HepG2 (cell line): ENCODE measurements at regions not wholly inside any gene's neighbourhood (a gene's known extent, or its start where the extent isn't known, plus 50 kb on each side); places are given as distances from the start of the nearest gene placed in this dataset.

Source experiments
- ATAC-seq: fragments of 200-7000 bp; cut with Tn5 transposase; 3 replicates; pipeline ENCODE4 v1.9.1; 2020; ENCODE audit warnings: mild to moderate bottlenecking, moderate library complexity
- BruUV-seq: library from RNA; stranded (reverse); fragments of 400-500 nt; replicated peaks from 2 replicates; lab custom pipeline; 2021; lab: Mats Ljungman, UMichigan
- CTCF ChIA-PET: fragments of 300-600 bp; formaldehyde crosslinking; extraction: SDS; loops from one replicate; lab custom pipeline; 2021; ENCODE audit warnings: low total read pairs, inconsistent platforms, low intra/inter-chr PET ratio; lab: Yijun Ruan, JAX
- POLR2A ChIA-PET: fragments of 350-600 bp; sonication (Branson Sonifier 250); formaldehyde crosslinking; loops from one replicate; lab custom pipeline; 2020; ENCODE audit warnings: antibody characterized with exemption, inconsistent platforms; lab: Yijun Ruan, JAX
- DNase-seq: peaks from one replicate; pipeline ENCODE4 v3.0.0-alpha.2; 2015; ENCODE audit warnings: low spot score
- FAIRE-seq: peaks from 3 replicates; lab custom pipeline; 2011; peaks lifted over from hg19 to GRCh38; lab: Jason Lieb, UNC
- H2AFZ ChIP-seq: one replicate; pipeline ENCODE4 v1.6.1; 2011; ENCODE audit warnings: low read length, inconsistent platforms
- H3K27ac ChIP-seq: fragments of 300-600 bp; 3 replicates; pipeline ENCODE4 v1.8.0; 2011; ENCODE audit warnings: mixed run types, mild to moderate bottlenecking, mixed read lengths, low read length, inconsistent platforms; ENCODE audit not compliant: insufficient read depth; ENCODE audit errors: extremely low read length
- H3K27me3 ChIP-seq, 2 experiments: fragments of 200-600 bp in 1 of 2; 2 replicates in 1 of 2; 3 replicates in 1 of 2; pipeline versions ENCODE4 v1.6.0 to v1.8.0; 2011; ENCODE audit warnings: low read length in 2 of 2, mild to moderate bottlenecking in 2 of 2, moderate library complexity in 2 of 2, inconsistent platforms in 1 of 2; ENCODE audit not compliant: insufficient read depth in 2 of 2, control insufficient read depth in 1 of 2
- H3K36me3 ChIP-seq, 2 experiments: fragments of 200-600 bp in 1 of 2; replicated peaks in 1 of 2; 2 replicates in 1 of 2; 3 replicates in 1 of 2; pipeline versions ENCODE4 v1.5.1 to v1.8.0; 2011; ENCODE audit warnings: low read length in 2 of 2, inconsistent platforms in 1 of 2; ENCODE audit not compliant: insufficient read depth in 2 of 2, control insufficient read depth in 1 of 2
- H3K4me1 ChIP-seq: 2 replicates; pipeline ENCODE4 v1.5.1; 2012; ENCODE audit warnings: low read length, inconsistent platforms; ENCODE audit not compliant: insufficient read depth
- H3K4me2 ChIP-seq: 2 replicates; pipeline ENCODE4 v1.6.0; 2011; ENCODE audit warnings: low read depth, low read length, inconsistent platforms
- H3K4me3 ChIP-seq, 3 experiments: fragments of 200-600 bp in 1 of 3; sonication (generic), shearing (Covaris generic) in 1 of 3; replicated peaks in 1 of 3; 2 replicates each; pipeline ENCODE4 v1.5.1; 2011 to 2016; ENCODE audit warnings: low read length in 3 of 3, inconsistent platforms in 2 of 3, low read depth in 2 of 3, mild to moderate bottlenecking in 2 of 3, control low read depth in 1 of 3, mixed read lengths in 1 of 3; ENCODE audit not compliant: insufficient read depth in 1 of 3
- H3K79me2 ChIP-seq: one replicate; pipeline ENCODE4 v1.6.1; 2011; ENCODE audit warnings: low read length, inconsistent platforms; ENCODE audit not compliant: insufficient read depth
- H3K9ac ChIP-seq: 2 replicates; pipeline ENCODE4 v1.6.0; 2011; ENCODE audit warnings: mild to moderate bottlenecking, low read depth, low read length, inconsistent platforms; ENCODE audit not compliant: insufficient read depth
- H3K9me3 ChIP-seq: 2 replicates; pipeline ENCODE4 v1.5.1; 2012; ENCODE audit warnings: mild to moderate bottlenecking, low read length
- H4K20me1 ChIP-seq: 2 replicates; pipeline ENCODE4 v1.6.0; 2011; ENCODE audit warnings: inconsistent platforms, mild to moderate bottlenecking, low read length, moderate library complexity; ENCODE audit not compliant: insufficient read depth
- ATF6 ChIP-seq: sonication (generic); formaldehyde crosslinking; conservative IDR thresholded peaks from 2 replicates; pipeline ENCODE4 v1.4.0; 2020; ENCODE audit warnings: missing genetic modification reagents
- KDM5B ChIP-seq: sonication (generic); formaldehyde crosslinking; IDR thresholded peaks from 2 replicates; pipeline ENCODE4 v1.4.0; 2020; ENCODE audit warnings: missing genetic modification reagents, mild to moderate bottlenecking, borderline replicate concordance
- POGZ ChIP-seq: sonication (generic); formaldehyde crosslinking; IDR thresholded peaks from 2 replicates; pipeline ENCODE4 v1.4.0; 2020; ENCODE audit warnings: mild to moderate bottlenecking, missing genetic modification reagents
- RAD21 ChIP-seq: fragments of 450-650 bp; formaldehyde crosslinking; IDR thresholded peaks from 2 replicates; pipeline ENCODE4 v1.5.0; 2020; ENCODE audit warnings: mild to moderate bottlenecking
- TOPORS ChIP-seq: sonication (generic); formaldehyde crosslinking; IDR thresholded peaks from 2 replicates; pipeline ENCODE4 v1.8.0; 2023; ENCODE audit warnings: mild to moderate bottlenecking, missing genetic modification reagents
- ZNF776 ChIP-seq: sonication (generic); formaldehyde crosslinking; IDR thresholded peaks from 2 replicates; pipeline ENCODE4 v1.4.0; 2020; ENCODE audit warnings: mild to moderate bottlenecking, missing genetic modification reagents
- ZNF83 ChIP-seq: sonication (generic); formaldehyde crosslinking; IDR thresholded peaks from 2 replicates; pipeline ENCODE4 v1.4.0; 2020; ENCODE audit warnings: missing genetic modification reagents, mild to moderate bottlenecking, borderline replicate concordance
- WGBS: methylation state at CpG from one replicate; pipeline ENCODE4 v1.1.6; 2017; ENCODE audit warnings: low lambda C conversion rate; 5-methylcytosine and 5-hydroxymethylcytosine counted together
- in situ Hi-C: cut with HindIII; loops from 2 replicates; pipeline ENCODE4 v1.10.0; 2017; ENCODE audit warnings: low pct_unique_long_range_greater_than_20kb; ENCODE audit not compliant: extremely low pct_ligation_motif_present
- intact Hi-C: fragments of 100-400 bp; cut with micrococcal nuclease; formaldehyde crosslinking; loops from one replicate; pipeline ENCODE4 v1.10.0; 2022; ENCODE audit not compliant: unreplicated experiment
- TF ChIP-seq, protein P1 (sequence below): sonication (generic); formaldehyde crosslinking; conservative IDR thresholded peaks from 2 replicates; pipeline ENCODE4 v1.4.0; 2020; ENCODE audit warnings: missing genetic modification reagents

- H3K9me3 ChIP-seq: no peaks in the 10 kb centered on the region
- no peaks in the 10 kb centered on the region for H3K36me3 ChIP-seq
- H2AFZ ChIP-seq: no peak overlapping the region
- FAIRE-seq (no peak), DNase-seq (no peak)
- CTCF ChIA-PET: no interaction called here
- H3K27me3 ChIP-seq: no peaks in the 10 kb centered on the region
- no peaks in the 10 kb centered on the region for H4K20me1 ChIP-seq
- 21% methylated on average over 1 of the region's 1 CpG for WGBS
- H3K27ac ChIP-seq: no peak overlapping the region
- intact Hi-C loops: no loop called here
- no peak for TF ChIP-seq ZNF776 (CRISPR knock-in tag)
- no peak for TF ChIP-seq ZNF83 (CRISPR knock-in tag)
- TF ChIP-seq, protein P1, sequence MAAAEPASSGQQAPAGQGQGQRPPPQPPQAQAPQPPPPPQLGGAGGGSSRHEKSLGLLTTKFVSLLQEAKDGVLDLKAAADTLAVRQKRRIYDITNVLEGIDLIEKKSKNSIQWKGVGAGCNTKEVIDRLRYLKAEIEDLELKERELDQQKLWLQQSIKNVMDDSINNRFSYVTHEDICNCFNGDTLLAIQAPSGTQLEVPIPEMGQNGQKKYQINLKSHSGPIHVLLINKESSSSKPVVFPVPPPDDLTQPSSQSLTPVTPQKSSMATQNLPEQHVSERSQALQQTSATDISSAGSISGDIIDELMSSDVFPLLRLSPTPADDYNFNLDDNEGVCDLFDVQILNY (CRISPR knock-in tag): no peak
- no peak for TF ChIP-seq POGZ (CRISPR knock-in tag)
- TF ChIP-seq ATF6 (CRISPR knock-in tag): no peak
- TF ChIP-seq TOPORS (CRISPR knock-in tag): no peak
- no peak for TF ChIP-seq KDM5B (CRISPR knock-in tag)
- TF ChIP-seq RAD21: no peak
- TF ChIP-seq, all 625 proteins: peak for 0
- Histone ChIP-seq H3K4me2 (no peak overlapping the region), H3K9ac (no peak overlapping the region), H3K4me3 (no peak overlapping the region), H3K4me1 (no peaks in the 10 kb centered on the region), H3K79me2 (no peaks in the 10 kb centered on the region)
- no TSS peak for BruUV-seq
- in situ Hi-C loops: no loop called here
- POLR2A ChIA-PET: no interaction called here
- ATAC-seq: no peak
These were observed 464.1 kb upstream of the ZEB2 start for GRCh38 chr2:144984038-144984437.
